ENCODE measurements at regions not wholly inside any gene's neighbourhood (a gene's known extent, or its start where the extent isn't known, plus 50 kb on each side); places are given as distances from the start of the nearest gene placed in this dataset.

DNA sequence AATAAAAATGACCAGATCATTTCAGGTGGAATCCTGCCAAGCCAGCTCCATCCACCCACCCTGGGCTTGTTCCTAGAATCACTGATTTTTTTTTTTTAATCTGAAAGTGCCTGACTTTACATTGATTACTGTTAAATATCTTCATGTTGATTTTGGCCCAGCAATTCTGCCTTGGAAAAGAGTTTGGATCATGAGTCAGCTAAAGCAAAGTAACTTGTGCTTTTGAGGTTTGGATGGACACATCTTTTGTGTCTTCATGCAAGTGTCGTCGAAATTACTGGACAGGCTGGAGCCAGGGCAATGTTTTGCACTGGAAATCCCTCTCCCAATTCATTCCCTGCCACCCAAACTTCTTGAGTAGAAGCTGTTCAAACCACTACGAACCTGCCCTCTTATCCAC lies 164.0 kb upstream of the SYT13 start:
- H3K36me3 Mint-ChIP-seq (ENCODE audit: low read depth) = no peaks in the 10 kb centered on the region
- no peak overlapping the region for H3K27ac Mint-ChIP-seq
- DNase-seq = no peak
- H3K4me3 Mint-ChIP-seq = no peak overlapping the region
- peaks cover 4% of the 10 kb centered on the region for H3K9me3 Mint-ChIP-seq
- TF ChIP-seq CTCF (IDR thresholded peaks at IDR 0.05) = no peak
- H3K27me3 Mint-ChIP-seq (ENCODE audit: low read depth, poor library complexity) = peaks cover 17% of the 10 kb centered on the region
- peaks cover 20% of the 10 kb centered on the region for H3K4me1 Mint-ChIP-seq

DNA sequence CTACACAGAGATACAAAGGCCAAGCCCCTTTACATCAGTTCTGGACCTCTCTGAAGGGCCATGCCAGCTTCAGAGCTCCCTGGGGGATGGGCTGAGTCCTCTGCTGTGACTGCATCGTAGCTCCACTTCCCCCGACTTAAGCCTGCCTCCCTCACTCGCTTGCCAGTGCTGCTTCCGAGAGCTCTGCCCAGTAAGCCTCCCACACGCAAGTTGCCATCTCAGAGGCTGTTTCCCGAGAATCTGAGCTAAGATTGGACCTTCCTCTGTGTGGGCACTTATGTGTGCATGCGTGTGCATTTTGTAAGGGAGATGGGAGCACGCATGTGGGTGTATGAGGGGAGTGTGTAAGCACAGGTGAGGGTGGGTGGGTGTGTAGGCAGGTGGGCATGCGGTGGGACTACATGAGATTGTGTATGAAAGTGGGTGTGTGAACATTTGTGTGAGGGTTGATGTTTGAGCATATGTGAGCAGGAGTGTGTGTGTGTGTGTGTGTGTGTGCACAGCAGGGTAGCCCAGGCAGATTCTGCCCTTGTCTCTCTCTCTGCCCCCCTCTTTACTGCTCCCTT lies 163.0 kb upstream of the SYT13 start:
- peaks cover 15% of the 10 kb centered on the region for H3K27me3 Mint-ChIP-seq (ENCODE audit: low read depth, poor library complexity)
- TF ChIP-seq CTCF (IDR thresholded peaks at IDR 0.05) = no peak
- H3K4me3 Mint-ChIP-seq = no peak overlapping the region
- no peak overlapping the region for H3K27ac Mint-ChIP-seq
- H3K9me3 Mint-ChIP-seq = no peaks in the 10 kb centered on the region
- no peaks in the 10 kb centered on the region for H3K36me3 Mint-ChIP-seq (ENCODE audit: low read depth)
- no peak for DNase-seq
- peaks cover 20% of the 10 kb centered on the region for H3K4me1 Mint-ChIP-seq

DNA sequence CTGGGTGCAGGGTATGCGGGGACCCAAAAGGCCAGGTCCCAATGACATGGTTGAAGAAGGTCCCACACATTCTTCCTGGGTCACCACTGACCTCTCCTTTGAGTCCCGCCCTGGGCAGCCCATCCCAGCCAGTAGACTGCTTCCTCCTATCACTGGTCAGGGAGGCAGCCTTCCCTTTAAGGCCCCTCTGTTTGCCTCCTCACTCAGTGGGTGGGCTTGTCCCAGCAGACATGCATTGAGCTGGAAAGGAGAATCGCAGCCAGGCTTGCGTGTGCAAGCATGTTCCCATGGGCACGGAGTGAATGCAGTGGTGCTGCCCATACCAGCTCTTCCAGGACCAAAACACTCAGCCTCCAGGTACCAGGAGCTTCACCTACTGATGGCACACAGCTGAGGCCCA lies 162.4 kb upstream of the SYT13 start:
- Mint-ChIP-seq H3K4me3 (no peak overlapping the region), H3K9me3 (no peaks in the 10 kb centered on the region), H3K27me3 (ENCODE audit: low read depth, poor library complexity) (peaks cover 15% of the 10 kb centered on the region), H3K27ac (no peak overlapping the region), H3K36me3 (ENCODE audit: low read depth) (no peaks in the 10 kb centered on the region), H3K4me1 (peaks cover 20% of the 10 kb centered on the region)
- no peak for TF ChIP-seq CTCF (IDR thresholded peaks at IDR 0.05)
- DNase-seq = no peak

DNA sequence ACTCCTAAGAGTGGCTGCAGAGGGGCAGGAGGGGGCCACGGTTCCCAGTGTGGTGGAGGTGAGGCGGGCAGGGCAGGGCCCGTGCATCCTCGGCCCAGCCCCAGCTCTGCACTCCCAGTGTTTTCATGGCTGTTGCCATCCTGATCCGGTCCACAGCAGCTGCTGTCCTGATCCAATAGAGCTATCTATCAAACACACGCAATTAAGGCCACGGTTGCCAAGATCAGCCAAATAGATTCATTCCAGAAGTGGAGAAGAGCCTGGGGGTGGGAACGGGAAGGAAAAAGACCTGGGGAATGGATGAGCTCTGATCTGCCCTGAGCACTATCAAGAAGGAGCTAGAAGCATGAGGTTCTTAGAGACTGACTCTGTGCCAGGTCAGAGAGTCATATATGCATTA lies 160.9 kb upstream of the SYT13 start:
- no peak for DNase-seq
- TF ChIP-seq CTCF (IDR thresholded peaks at IDR 0.05) = no peak
- H3K27ac Mint-ChIP-seq = no peak overlapping the region
- peaks cover 20% of the 10 kb centered on the region for H3K27me3 Mint-ChIP-seq (ENCODE audit: low read depth, poor library complexity)
- no peak overlapping the region for H3K4me3 Mint-ChIP-seq
- peaks cover 20% of the 10 kb centered on the region for H3K4me1 Mint-ChIP-seq
- H3K9me3 Mint-ChIP-seq = no peaks in the 10 kb centered on the region
- H3K36me3 Mint-ChIP-seq (ENCODE audit: low read depth) = no peaks in the 10 kb centered on the region

GRCh38 chr11:45446434-45446833 lies 160.3 kb upstream of the SYT13 start:
- Mint-ChIP-seq H3K9me3 (no peaks in the 10 kb centered on the region), H3K36me3 (ENCODE audit: low read depth) (no peaks in the 10 kb centered on the region), H3K4me1 (peaks cover 20% of the 10 kb centered on the region), H3K4me3 (no peak overlapping the region), H3K27ac (no peak overlapping the region), H3K27me3 (ENCODE audit: low read depth, poor library complexity) (peaks cover 20% of the 10 kb centered on the region)
- no peak for DNase-seq
- TF ChIP-seq CTCF (IDR thresholded peaks at IDR 0.05) = no peak

- peaks cover 22% of the 10 kb centered on the region for H3K27me3 Mint-ChIP-seq (ENCODE audit: low read depth, poor library complexity)
- peaks cover 20% of the 10 kb centered on the region for H3K4me1 Mint-ChIP-seq
- H3K4me3 Mint-ChIP-seq = no peak overlapping the region
- no peak overlapping the region for H3K27ac Mint-ChIP-seq
- peaks cover 2% of the 10 kb centered on the region for H3K36me3 Mint-ChIP-seq (ENCODE audit: low read depth)
- peaks cover 11% of the 10 kb centered on the region for H3K9me3 Mint-ChIP-seq
- TF ChIP-seq CTCF (IDR thresholded peaks at IDR 0.05) = no peak
- DNase-seq = no peak
These were observed 158.7 kb upstream of the SYT13 start for GRCh38 chr11:45444796-45445195.

Measured in nephron progenitor cell (in vitro differentiated cells).